CD4-positive, CD25-positive, alpha-beta regulatory T cell (primary cell): ENCODE measurements at regions not wholly inside any gene's neighbourhood (a gene's known extent, or its start where the extent isn't known, plus 50 kb on each side); places are given as distances from the start of the nearest gene placed in this dataset.

Experiments used
- ATAC-seq, 2 donors: fragments of 150-1000 bp; cut with Tn5 transposase; one replicate each; pipeline ENCODE4 v1.10.0; 2021; ENCODE audit warnings: low read depth in 2 of 2, moderate number of reproducible peaks in 2 of 2, moderate library complexity in 1 of 2
- DNase-seq, 3 donors: peaks; one replicate each; pipeline versions ENCODE4 v3.0.0 to v3.0.0-alpha.2; 2012 to 2022; ENCODE audit warnings: mixed read lengths in 1 of 3
- H3K27ac ChIP-seq: one replicate; pipeline ENCODE4 v1.7.0; 2013; ENCODE audit warnings: mild to moderate bottlenecking, low read length; ENCODE audit not compliant: insufficient read depth, poor library complexity, severe bottlenecking
- H3K27me3 ChIP-seq: one replicate; pipeline ENCODE4 v1.7.0; 2013; ENCODE audit warnings: low read length; ENCODE audit not compliant: control insufficient read depth, insufficient read depth
- H3K36me3 ChIP-seq: one replicate; pipeline ENCODE4 v1.7.0; 2013; ENCODE audit warnings: mild to moderate bottlenecking, low read length, moderate library complexity; ENCODE audit not compliant: control insufficient read depth, insufficient read depth
- H3K4me1 ChIP-seq: 2 replicates; pipeline ENCODE4 v1.7.0; 2013; ENCODE audit warnings: mild to moderate bottlenecking, low read length; ENCODE audit not compliant: insufficient read depth, control insufficient read depth, poor library complexity, severe bottlenecking
- H3K4me3 ChIP-seq: one replicate; pipeline ENCODE4 v1.7.0; 2013; ENCODE audit warnings: low read depth, mild to moderate bottlenecking, low read length, moderate library complexity
- H3K9me3 ChIP-seq, 2 experiments: 1 replicate in 1 of 2; 2 replicates in 1 of 2; pipeline ENCODE4 v1.7.0; 2013; ENCODE audit warnings: low read length in 2 of 2, mild to moderate bottlenecking in 1 of 2, moderate library complexity in 1 of 2; ENCODE audit not compliant: control insufficient read depth in 2 of 2
- H3K27ac Mint-ChIP-seq, 3 donors: one replicate each; pipeline ENCODE4 v1.8.0; 2020 to 2022; ENCODE audit warnings: mild to moderate bottlenecking in 3 of 3, mixed read lengths in 3 of 3, moderate library complexity in 2 of 3
- H3K27me3 Mint-ChIP-seq: one replicate; pipeline ENCODE4 v1.8.0; 2022; ENCODE audit warnings: mild to moderate bottlenecking, mixed read lengths
- H3K36me3 Mint-ChIP-seq: one replicate; pipeline ENCODE4 v1.8.0; 2020; ENCODE audit warnings: mixed read lengths
- H3K4me1 Mint-ChIP-seq, 4 donors: one replicate each; pipeline ENCODE4 v1.8.0; 2020 to 2022; ENCODE audit warnings: mixed read lengths in 4 of 4, mild to moderate bottlenecking in 1 of 4
- H3K4me3 Mint-ChIP-seq, 4 donors: one replicate each; pipeline ENCODE4 v1.8.0; 2020 to 2022; ENCODE audit warnings: mild to moderate bottlenecking in 4 of 4, mixed read lengths in 4 of 4, moderate library complexity in 3 of 4
- H3K9me3 Mint-ChIP-seq, 7 donors: one replicate each; pipeline ENCODE4 v1.8.0; 2020 to 2022; ENCODE audit warnings: mixed read lengths in 7 of 7, mild to moderate bottlenecking in 3 of 7, moderate library complexity in 2 of 7

DNA sequence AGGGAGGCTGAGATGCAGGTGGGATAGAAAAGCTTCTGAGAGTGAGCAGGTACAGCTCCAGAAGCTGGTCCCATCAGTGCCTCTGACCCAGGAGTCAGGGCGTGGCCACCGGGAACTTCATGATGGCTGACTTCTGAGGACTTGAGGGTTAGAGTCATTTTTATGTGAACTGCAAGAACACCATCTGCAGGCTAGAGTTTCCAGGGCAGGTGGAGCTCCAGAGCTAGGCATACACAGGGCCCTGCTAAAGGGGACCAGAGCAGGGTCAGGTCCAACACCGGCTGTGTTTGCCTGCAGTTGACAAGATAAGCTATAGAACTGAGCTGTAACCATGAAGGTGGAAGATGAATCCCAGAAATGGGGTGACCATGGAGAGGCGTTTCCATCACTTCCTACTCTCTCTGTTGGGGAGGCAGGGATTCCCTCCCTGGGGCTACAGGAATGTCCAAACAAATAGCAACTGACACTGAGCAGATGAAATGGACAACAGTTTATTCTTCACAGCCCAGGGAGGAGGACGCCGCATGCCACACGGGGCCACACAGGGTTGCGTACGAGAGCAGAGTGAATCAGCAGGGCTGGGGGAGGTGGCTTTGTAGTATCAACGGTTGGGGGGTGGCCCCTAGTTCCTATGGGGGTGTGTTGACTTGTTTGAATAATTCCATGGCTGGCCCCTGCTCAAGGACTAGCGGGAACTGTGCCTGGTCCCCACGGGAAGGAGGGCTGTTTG, 77.6 kb upstream of the ZNF516 start:
- H3K4me1 Mint-ChIP-seq: no peaks in the 10 kb centered on the region
- H3K4me3 ChIP-seq: no peak overlapping the region
- no peaks in the 10 kb centered on the region for H3K36me3 ChIP-seq
- no peak for DNase-seq
- no peaks in the 10 kb centered on the region for H3K4me1 ChIP-seq
- H3K27me3 ChIP-seq: peaks cover 3% of the 10 kb centered on the region
- no peaks in the 10 kb centered on the region for H3K9me3 Mint-ChIP-seq
- no peaks in the 10 kb centered on the region for H3K36me3 Mint-ChIP-seq
- H3K9me3 ChIP-seq: no peaks in the 10 kb centered on the region
- no peak overlapping the region for H3K27ac ChIP-seq
- no peak overlapping the region for H3K27ac Mint-ChIP-seq
- H3K27me3 Mint-ChIP-seq: peaks cover 11% of the 10 kb centered on the region
- no peak for ATAC-seq
- H3K4me3 Mint-ChIP-seq: no peak overlapping the region

DNA sequence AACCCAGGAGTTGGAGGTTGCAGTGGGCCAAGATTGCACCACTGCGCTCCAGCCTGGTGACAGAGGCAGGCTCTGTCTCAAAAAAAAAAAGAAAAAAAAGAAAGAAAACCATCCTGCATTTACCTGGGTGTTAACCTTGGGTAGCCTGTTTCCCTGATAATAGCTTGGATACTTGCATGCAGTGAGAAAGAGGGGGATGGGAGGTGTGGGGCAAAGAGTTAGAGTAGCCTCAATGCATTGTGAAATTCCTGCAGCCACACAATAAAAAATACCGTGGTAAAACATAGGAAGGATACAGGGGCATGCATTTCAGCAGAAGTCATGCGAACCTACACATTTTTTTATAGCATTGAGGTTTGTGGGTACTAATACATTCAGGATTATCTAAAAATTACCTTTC, 76.6 kb upstream of the ZNF516 start:
- no peak overlapping the region for H3K4me3 Mint-ChIP-seq
- H3K27me3 Mint-ChIP-seq: peaks cover 11% of the 10 kb centered on the region
- H3K27ac Mint-ChIP-seq: no peak overlapping the region
- DNase-seq (no peak), ATAC-seq (no peak)
- H3K4me1 ChIP-seq: no peaks in the 10 kb centered on the region
- H3K9me3 Mint-ChIP-seq: no peaks in the 10 kb centered on the region
- H3K27me3 ChIP-seq: peaks cover 3% of the 10 kb centered on the region
- H3K27ac ChIP-seq: no peak overlapping the region
- H3K4me1 Mint-ChIP-seq: no peaks in the 10 kb centered on the region
- H3K4me3 ChIP-seq: no peak overlapping the region
- no peaks in the 10 kb centered on the region for H3K36me3 Mint-ChIP-seq
- H3K36me3 ChIP-seq: no peaks in the 10 kb centered on the region
- no peaks in the 10 kb centered on the region for H3K9me3 ChIP-seq

DNA sequence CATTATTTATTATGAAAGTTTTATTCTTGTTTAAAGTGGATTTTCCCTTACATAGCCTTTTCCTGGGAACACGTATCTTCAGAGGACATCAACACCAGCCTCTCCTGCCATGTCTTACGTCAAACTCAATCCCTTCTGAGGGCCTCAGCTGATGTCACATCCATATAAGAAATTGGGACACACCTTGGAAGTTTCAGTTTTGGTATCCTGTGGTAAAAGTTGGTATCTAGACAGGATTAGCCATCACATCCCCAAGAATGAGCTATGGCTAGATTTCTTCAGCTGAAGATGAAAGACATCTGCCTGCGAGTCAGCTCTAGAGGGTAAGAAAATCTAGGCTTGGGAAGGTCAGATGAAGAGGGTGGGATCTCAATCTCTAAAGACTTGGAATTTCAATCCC, 75.8 kb upstream of the ZNF516 start:
- H3K9me3 ChIP-seq: no peaks in the 10 kb centered on the region
- no peak overlapping the region for H3K4me3 ChIP-seq
- H3K36me3 ChIP-seq: no peaks in the 10 kb centered on the region
- Mint-ChIP-seq H3K27ac (no peak overlapping the region), H3K27me3 (peaks cover 11% of the 10 kb centered on the region), H3K4me3 (no peak overlapping the region), H3K9me3 (no peaks in the 10 kb centered on the region), H3K4me1 (no peaks in the 10 kb centered on the region), H3K36me3 (no peaks in the 10 kb centered on the region)
- no peaks in the 10 kb centered on the region for H3K4me1 ChIP-seq
- DNase-seq (no peak), ATAC-seq (no peak)
- H3K27me3 ChIP-seq: peaks cover 3% of the 10 kb centered on the region
- no peak overlapping the region for H3K27ac ChIP-seq

DNA sequence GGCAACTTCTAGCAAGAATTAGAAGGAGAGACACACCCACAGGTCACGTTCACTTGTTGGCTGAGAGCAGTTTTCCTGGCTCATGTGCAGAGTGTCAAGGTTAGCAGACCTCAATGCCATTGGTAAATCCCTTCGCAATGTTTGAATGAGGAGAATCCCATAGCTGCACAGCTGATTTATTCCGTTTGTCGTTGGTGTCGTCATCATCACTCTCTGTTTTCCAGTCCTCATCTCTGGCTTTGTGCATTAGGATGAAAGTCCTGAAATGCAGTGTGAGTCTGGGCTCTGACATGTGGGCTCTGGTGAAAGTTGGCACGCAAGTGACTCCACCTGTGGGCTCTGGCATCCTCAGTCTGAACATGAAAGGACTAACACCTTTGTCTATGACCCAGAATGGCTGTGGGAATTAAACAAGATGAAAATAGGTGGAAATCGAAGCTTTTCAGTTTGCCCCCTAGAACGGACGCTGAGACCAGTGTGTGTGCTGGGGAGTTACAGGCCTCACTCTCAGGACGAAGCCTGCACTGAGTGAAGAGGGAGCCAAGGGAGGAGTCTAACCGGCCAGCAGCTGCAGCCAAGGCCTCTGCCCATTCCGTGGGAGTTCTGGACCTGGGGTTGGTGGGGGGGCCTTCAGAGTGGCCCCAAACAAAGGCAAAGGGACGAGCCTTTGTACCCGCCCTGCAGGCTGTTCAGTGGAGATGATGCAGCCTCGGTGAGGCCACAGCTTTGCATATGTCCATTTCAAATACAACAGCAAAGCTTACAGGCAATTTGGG, 74.8 kb upstream of the ZNF516 start:
- no peaks in the 10 kb centered on the region for H3K4me1 ChIP-seq

DNA sequence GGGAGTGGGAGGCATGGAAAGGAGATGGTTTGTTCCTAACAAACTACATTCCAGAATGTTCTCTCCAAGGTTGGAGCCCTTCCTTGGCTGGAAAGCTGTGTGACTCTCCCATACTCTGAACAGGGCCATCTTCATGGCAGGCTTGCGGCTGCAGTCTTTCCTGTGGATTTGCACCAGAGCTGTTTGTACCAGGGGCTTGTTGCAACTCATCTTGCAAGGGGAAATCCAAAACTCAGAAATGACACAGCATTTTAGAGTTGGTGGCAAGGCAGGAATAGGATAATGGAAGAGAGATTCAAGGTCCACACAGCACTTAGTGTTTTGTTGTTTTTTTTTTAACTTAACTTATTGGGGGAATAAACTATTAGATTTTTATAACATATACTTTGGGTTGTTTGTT, 73.7 kb upstream of the ZNF516 start:
- peaks cover 0 to 2% (median 0%) of the 10 kb centered on the region in 7 donors for H3K9me3 Mint-ChIP-seq
- no peaks in the 10 kb centered on the region for H3K4me1 ChIP-seq
- H3K9me3 ChIP-seq: no peaks in the 10 kb centered on the region
- DNase-seq (no peak), ATAC-seq (no peak)
- no peaks in the 10 kb centered on the region for H3K36me3 ChIP-seq
- no peak overlapping the region for H3K4me3 ChIP-seq
- H3K27me3 ChIP-seq: peaks cover 3% of the 10 kb centered on the region
- H3K4me1 Mint-ChIP-seq: peaks cover 0 to 3% (median 0%) of the 10 kb centered on the region in 4 donors
- no peak overlapping the region for H3K27ac ChIP-seq
- no peak overlapping the region for H3K4me3 Mint-ChIP-seq
- no peaks in the 10 kb centered on the region for H3K36me3 Mint-ChIP-seq
- H3K27ac Mint-ChIP-seq: no peak overlapping the region
- peaks cover 10% of the 10 kb centered on the region for H3K27me3 Mint-ChIP-seq

More for the DNA sequence above, 74.8 kb upstream of the ZNF516 start:
- ATAC-seq (no peak), DNase-seq (no peak)
- no peak overlapping the region for H3K4me3 Mint-ChIP-seq
- H3K27ac ChIP-seq: no peak overlapping the region
- H3K27me3 Mint-ChIP-seq: peaks cover 11% of the 10 kb centered on the region
- no peaks in the 10 kb centered on the region for H3K9me3 Mint-ChIP-seq
- H3K36me3 ChIP-seq: no peaks in the 10 kb centered on the region
- H3K9me3 ChIP-seq: no peaks in the 10 kb centered on the region
- H3K27ac Mint-ChIP-seq: no peak overlapping the region
- H3K27me3 ChIP-seq: peaks cover 3% of the 10 kb centered on the region
- peaks cover 0 to 3% (median 0%) of the 10 kb centered on the region in 4 donors for H3K4me1 Mint-ChIP-seq
- no peaks in the 10 kb centered on the region for H3K36me3 Mint-ChIP-seq
- no peak overlapping the region for H3K4me3 ChIP-seq

DNA sequence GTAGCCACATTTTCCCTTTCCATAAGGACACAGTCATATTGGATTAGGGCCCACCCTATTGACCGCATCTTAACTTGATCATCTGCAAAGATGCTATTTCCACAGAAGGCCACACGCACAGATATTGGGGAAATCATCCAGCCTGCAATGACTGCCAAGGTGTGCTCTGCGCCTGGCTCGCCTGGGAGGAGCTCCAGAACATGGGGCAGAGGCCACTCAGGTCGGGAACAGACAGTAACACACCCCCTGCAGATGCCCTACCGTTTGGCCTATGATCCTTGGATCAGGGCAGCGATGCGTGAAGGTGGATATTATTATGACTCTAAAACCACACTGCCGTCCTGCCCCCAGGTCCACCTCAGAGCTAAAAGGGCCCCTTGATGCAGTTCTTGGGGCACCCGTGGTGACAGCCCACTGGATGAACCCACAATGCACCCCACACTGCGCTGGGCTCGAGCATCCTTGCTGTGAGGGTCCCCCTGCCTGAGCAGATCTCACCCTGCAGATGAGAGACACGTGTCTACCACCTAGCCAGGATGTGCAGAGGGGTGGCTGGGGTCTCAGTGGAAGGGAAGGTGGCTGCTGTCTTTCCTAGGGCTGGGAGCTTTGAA, 72.9 kb upstream of the ZNF516 start:
- no peak for DNase-seq
- no peaks in the 10 kb centered on the region for H3K4me1 ChIP-seq
- peak overlapping the region in 1 of 3 donors; percentile 20 for H3K27ac Mint-ChIP-seq

DNA sequence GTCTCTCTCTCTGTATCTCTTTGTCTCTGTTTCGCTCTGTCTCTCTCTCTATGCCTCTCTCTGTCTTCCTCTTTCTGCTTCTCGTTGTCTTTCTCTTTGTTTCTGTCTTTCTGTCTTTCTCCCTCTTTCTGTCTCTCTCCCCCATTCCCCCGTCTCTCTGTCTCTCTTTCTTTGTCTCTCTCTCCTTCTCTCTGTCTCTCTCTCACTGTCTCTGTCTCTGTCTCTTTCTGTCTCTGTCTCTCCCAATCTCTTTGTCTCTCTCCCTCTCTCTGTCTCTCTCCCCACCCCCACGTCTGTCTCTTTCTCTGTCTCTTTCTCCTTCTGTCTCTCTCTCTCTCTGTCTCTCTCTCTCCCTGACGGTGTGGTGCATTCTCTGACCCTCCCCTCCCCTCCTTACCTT, 71.9 kb upstream of the ZNF516 start:
- Mint-ChIP-seq H3K27ac (no peak overlapping the region), H3K36me3 (no peaks in the 10 kb centered on the region), H3K27me3 (peaks cover 10% of the 10 kb centered on the region), H3K4me1 (peaks cover 0 to 3% (median 0%) of the 10 kb centered on the region in 4 donors), H3K9me3 (peaks cover 0 to 2% (median 0%) of the 10 kb centered on the region in 7 donors), H3K4me3 (no peak overlapping the region)
- Histone ChIP-seq H3K4me3 (no peak overlapping the region), H3K27me3 (no peaks in the 10 kb centered on the region), H3K9me3 (no peaks in the 10 kb centered on the region), H3K36me3 (no peaks in the 10 kb centered on the region), H3K27ac (no peak overlapping the region), H3K4me1 (no peaks in the 10 kb centered on the region)
- ATAC-seq: no peak
- no peak for DNase-seq

More for the DNA sequence above, 72.9 kb upstream of the ZNF516 start:
- H3K4me3 Mint-ChIP-seq: no peak overlapping the region
- Histone ChIP-seq H3K36me3 (no peaks in the 10 kb centered on the region), H3K27me3 (no peaks in the 10 kb centered on the region), H3K4me3 (no peak overlapping the region), H3K27ac (no peak overlapping the region), H3K9me3 (no peaks in the 10 kb centered on the region)
- peaks cover 0 to 3% (median 0%) of the 10 kb centered on the region in 4 donors for H3K4me1 Mint-ChIP-seq
- H3K36me3 Mint-ChIP-seq: no peaks in the 10 kb centered on the region
- peaks cover 0 to 2% (median 0%) of the 10 kb centered on the region in 7 donors for H3K9me3 Mint-ChIP-seq
- no peak for ATAC-seq
- H3K27me3 Mint-ChIP-seq: peaks cover 10% of the 10 kb centered on the region
